Tibial nerve (tissue), 4 donors: ENCODE measurements at regions not wholly inside any gene's neighbourhood (a gene's known extent, or its start where the extent isn't known, plus 50 kb on each side); places are given as distances from the start of the nearest gene placed in this dataset.
A peak's percentile ranks its signal among the peaks of the same experiment; 100 is the strongest.

Experiments used
- DNase-seq, 2 donors: peaks; one replicate each; pipeline ENCODE4 v3.0.0-alpha.2; 2019; ENCODE audit warnings: low spot score in 2 of 2
- H3K27ac ChIP-seq, 4 donors: fragments of 200-600 bp; sonication (generic) in 3 of 4; one replicate each; pipeline ENCODE4 v1.5.1; 2017 to 2019; ENCODE audit warnings: mild to moderate bottlenecking in 1 of 4
- H3K27me3 ChIP-seq, 2 donors: fragments of 200-600 bp; sonication (generic) in 1 of 2; one replicate each; pipeline versions ENCODE4 v1.5.1 to v1.6.0; 2017 to 2019
- H3K36me3 ChIP-seq, 3 donors: fragments of 200-600 bp; sonication (generic); one replicate each; pipeline ENCODE4 v1.5.1; 2018 to 2019
- H3K4me1 ChIP-seq, 4 donors: fragments of 200-600 bp; sonication (generic) in 3 of 4; one replicate each; pipeline ENCODE4 v1.5.1; 2017 to 2019
- H3K4me3 ChIP-seq, 4 donors: fragments of 200-600 bp; sonication (generic) in 3 of 4; one replicate each; pipeline ENCODE4 v1.5.1; 2017 to 2019; ENCODE audit warnings: mild to moderate bottlenecking in 1 of 4, moderate library complexity in 1 of 4
- H3K9me3 ChIP-seq, 4 donors: fragments of 200-600 bp; sonication (generic) in 3 of 4; one replicate each; pipeline ENCODE4 v1.5.1; 2017 to 2019
- EP300 ChIP-seq, 2 donors: sonication (generic); formaldehyde crosslinking; IDR thresholded peaks; one replicate each; pipeline ENCODE4 v1.6.1; 2017; ENCODE audit warnings: antibody characterized with exemption in 2 of 2, mild to moderate bottlenecking in 1 of 2
- POLR2A ChIP-seq, 2 donors: fragments of 450-650 bp; IDR thresholded peaks; one replicate each; pipeline ENCODE4 v1.6.1; 2017; ENCODE audit warnings: antibody characterized with exemption in 2 of 2, mild to moderate bottlenecking in 2 of 2, moderate library complexity in 2 of 2
- WGBS, 2 donors: methylation state at CpG; one replicate each; pipeline ENCODE4 v1.1.5; 2018; 5-methylcytosine and 5-hydroxymethylcytosine counted together
- TF ChIP-seq, protein P1 (sequence below), 5 experiments: fragments of 200-600 bp in 3 of 5; fragments of 450-650 bp in 2 of 5; sonication (generic) in 3 of 5; IDR thresholded peaks; one replicate each; pipeline ENCODE4 v1.5.1; 2016 to 2019; ENCODE audit warnings: antibody characterized with exemption in 5 of 5, mild to moderate bottlenecking in 3 of 5, moderate library complexity in 2 of 5

DNA sequence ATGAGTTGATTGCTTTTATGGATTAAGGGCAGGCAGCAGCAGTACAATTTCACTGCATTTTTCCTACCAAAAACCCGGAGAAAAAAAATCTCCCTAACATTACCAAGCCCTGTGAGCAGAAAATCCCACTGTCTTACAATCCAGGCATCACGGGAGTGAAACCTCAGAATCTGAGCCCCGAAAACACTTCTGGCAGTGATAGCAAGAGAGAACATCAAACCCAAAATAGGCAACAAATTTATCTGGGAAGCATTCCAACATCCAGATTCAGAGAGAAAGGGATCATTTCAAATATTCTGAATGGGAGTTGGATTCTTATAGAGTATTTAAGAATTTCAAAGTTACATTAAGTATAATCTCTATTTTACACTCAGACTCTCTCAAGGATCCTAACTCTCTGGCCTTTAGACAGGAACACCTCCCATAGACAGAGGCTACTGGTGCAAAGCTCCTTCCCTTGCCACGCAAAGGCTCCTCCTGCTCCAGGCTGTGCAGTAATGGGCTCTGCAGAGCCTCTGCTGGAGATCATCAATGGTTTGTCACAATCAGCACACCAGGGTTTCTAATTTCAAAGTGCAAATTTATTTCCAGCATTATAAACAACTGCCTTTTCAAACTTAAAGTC lies 256.9 kb downstream of the PARM1 start:
- H3K27ac ChIP-seq: no peak overlapping the region
- no peak overlapping the region for H3K4me3 ChIP-seq
- no peaks in the 10 kb centered on the region for H3K27me3 ChIP-seq
- DNase-seq: no peak
- WGBS, 2 donors: 48 to 54% methylated on average over 4 of the region's 4 CpGs
- no peaks in the 10 kb centered on the region for H3K9me3 ChIP-seq
- no peaks in the 10 kb centered on the region for H3K4me1 ChIP-seq
- TF ChIP-seq EP300 (IDR thresholded peaks at IDR 0.05): no peak
- no peak for TF ChIP-seq POLR2A (IDR thresholded peaks at IDR 0.05)
- TF ChIP-seq, protein P1, sequence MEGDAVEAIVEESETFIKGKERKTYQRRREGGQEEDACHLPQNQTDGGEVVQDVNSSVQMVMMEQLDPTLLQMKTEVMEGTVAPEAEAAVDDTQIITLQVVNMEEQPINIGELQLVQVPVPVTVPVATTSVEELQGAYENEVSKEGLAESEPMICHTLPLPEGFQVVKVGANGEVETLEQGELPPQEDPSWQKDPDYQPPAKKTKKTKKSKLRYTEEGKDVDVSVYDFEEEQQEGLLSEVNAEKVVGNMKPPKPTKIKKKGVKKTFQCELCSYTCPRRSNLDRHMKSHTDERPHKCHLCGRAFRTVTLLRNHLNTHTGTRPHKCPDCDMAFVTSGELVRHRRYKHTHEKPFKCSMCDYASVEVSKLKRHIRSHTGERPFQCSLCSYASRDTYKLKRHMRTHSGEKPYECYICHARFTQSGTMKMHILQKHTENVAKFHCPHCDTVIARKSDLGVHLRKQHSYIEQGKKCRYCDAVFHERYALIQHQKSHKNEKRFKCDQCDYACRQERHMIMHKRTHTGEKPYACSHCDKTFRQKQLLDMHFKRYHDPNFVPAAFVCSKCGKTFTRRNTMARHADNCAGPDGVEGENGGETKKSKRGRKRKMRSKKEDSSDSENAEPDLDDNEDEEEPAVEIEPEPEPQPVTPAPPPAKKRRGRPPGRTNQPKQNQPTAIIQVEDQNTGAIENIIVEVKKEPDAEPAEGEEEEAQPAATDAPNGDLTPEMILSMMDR (IDR thresholded peaks at IDR 0.05): no peak
- no peaks in the 10 kb centered on the region for H3K36me3 ChIP-seq

DNA sequence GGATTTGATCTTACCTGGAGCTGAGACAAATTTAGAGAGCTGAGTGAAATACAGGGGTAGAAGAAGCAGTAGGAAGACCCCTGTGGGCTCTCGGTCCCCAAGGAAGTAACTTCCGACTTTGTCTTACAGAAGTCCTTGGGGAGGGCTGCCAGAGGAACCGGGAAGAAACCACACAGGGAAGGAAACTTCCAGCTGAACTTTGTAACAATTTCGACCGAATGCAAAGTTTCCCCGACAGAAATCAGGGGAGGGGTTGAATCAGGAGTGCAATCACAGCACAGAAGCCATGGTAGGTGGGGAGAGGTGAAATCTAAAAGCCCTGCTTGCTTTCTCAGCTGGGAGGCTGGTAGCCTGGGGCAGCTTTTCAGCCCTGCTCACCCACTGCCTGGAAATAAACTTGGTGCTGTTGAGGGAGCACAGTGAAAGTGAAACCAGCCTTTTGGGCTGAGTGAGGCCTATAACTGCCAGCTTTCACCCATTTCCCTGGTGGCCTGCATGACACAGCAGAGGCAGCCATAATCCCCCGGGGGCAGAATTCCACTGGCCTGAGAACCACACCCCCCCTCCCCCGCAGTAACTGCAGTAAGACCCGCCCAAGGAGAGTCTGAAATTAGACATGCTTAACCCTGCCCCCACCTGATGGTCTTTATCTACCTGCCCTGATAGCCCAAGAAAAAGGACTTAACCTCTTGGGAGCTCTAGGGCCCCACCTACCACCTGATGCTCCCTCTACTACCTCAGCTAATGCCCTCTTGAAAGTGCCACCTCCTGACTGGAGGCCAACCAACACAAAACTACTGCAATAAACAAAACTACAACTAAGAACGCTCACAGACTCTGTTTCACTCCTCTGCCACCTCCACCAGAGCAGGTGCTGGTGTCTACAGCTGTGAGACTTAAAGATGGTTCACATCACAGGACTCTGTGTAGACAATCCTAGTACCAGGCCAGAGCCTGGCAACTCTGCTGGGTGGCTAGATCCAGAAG lies 248.2 kb downstream of the PARM1 start:
- no peaks in the 10 kb centered on the region for H3K4me1 ChIP-seq
- H3K27ac ChIP-seq: peak overlapping the region in 1 of 4 donors; percentile 23
- TF ChIP-seq EP300 (IDR thresholded peaks at IDR 0.05) (no peak), POLR2A (IDR thresholded peaks at IDR 0.05) (no peak)
- TF ChIP-seq, protein P1 (IDR thresholded peaks at IDR 0.05): no peak
- DNase-seq: no peak
- H3K9me3 ChIP-seq: peaks cover 0 to 8% (median 0%) of the 10 kb centered on the region in 4 donors
- no peak overlapping the region for H3K4me3 ChIP-seq
- 67 to 74% methylated on average over 9 to 10 of the region's 10 CpGs for WGBS, 2 donors
- no peaks in the 10 kb centered on the region for H3K36me3 ChIP-seq
- H3K27me3 ChIP-seq: no peaks in the 10 kb centered on the region

DNA sequence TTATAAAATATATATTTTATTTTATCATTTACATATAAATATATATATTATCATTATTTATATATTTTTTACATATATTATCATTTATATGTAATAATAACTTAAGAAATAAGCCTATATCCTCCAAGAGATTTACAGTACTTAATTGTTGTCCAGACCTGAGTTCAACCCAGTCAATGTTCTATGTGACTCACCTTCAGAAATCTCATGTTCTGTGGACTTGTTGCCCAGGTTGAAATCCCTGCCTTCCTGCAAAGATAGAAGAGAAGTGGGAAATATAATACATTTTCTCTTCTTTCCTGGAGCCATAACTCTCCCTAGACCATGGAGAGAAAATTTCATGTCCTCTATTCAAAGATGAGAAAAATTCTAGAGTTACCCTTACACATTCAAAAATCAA lies 247.3 kb downstream of the PARM1 start:
- H3K9me3 ChIP-seq: peaks cover 0 to 8% (median 0%) of the 10 kb centered on the region in 4 donors
- H3K27ac ChIP-seq: no peak overlapping the region
- no peak for DNase-seq

DNA sequence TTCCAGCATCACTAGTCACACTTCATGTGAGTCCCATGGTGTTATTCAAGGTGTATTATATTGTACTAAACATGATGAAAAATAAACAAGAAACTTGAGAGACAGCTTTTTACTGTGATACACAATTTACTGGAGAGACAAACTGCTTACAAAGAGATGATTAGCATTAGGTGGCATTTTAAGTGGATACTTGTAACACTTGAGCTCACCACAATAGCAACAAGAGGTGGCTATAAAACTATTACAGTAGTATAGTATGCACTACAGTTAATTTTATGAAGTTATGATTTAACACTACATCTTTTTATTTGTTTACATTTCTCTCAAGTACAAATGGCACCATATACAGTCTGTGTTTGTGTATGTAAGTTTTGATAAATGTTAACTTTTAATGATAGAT lies 246.6 kb downstream of the PARM1 start:
- Histone ChIP-seq H3K9me3 (peaks cover 0 to 8% (median 0%) of the 10 kb centered on the region in 4 donors), H3K27me3 (no peaks in the 10 kb centered on the region), H3K27ac (no peak overlapping the region), H3K4me1 (no peaks in the 10 kb centered on the region), H3K4me3 (no peak overlapping the region), H3K36me3 (no peaks in the 10 kb centered on the region)
- TF ChIP-seq POLR2A (IDR thresholded peaks at IDR 0.05) (no peak), EP300 (IDR thresholded peaks at IDR 0.05) (no peak)
- TF ChIP-seq, protein P1 (IDR thresholded peaks at IDR 0.05): no peak
- DNase-seq: no peak

More for the DNA sequence above, 247.3 kb downstream of the PARM1 start:
- no peak overlapping the region for H3K4me3 ChIP-seq
- H3K27me3 ChIP-seq: no peaks in the 10 kb centered on the region
- H3K4me1 ChIP-seq: no peaks in the 10 kb centered on the region
- TF ChIP-seq EP300 (IDR thresholded peaks at IDR 0.05) (no peak), POLR2A (IDR thresholded peaks at IDR 0.05) (no peak)
- TF ChIP-seq, protein P1 (IDR thresholded peaks at IDR 0.05): no peak
- no peaks in the 10 kb centered on the region for H3K36me3 ChIP-seq

DNA sequence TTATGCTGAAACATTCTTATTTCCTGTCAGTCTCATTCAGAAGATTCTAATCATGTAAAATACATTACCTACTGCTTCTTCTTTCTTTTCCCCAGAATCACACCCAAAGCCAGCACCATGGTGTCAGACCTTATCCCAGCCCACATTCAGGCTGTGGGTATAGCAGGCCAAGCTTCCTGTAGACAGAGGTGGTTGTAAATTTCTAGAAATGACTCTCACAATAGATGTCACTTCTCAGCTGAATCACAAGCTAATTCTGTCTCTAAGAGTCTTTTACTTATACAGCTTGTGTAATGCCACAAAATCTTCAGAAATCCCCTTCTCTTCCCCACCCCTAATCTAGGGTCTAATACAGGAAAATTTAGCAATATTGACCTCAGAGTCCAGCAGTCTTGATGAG lies 239.6 kb downstream of the PARM1 start:
- Histone ChIP-seq H3K9me3 (no peaks in the 10 kb centered on the region), H3K36me3 (no peaks in the 10 kb centered on the region), H3K4me1 (no peaks in the 10 kb centered on the region), H3K4me3 (no peak overlapping the region), H3K27me3 (no peaks in the 10 kb centered on the region), H3K27ac (no peak overlapping the region)
- DNase-seq: no peak
- TF ChIP-seq, protein P1 (IDR thresholded peaks at IDR 0.05): no peak
- TF ChIP-seq EP300 (IDR thresholded peaks at IDR 0.05) (no peak), POLR2A (IDR thresholded peaks at IDR 0.05) (no peak)
